Stimulated activated CD8-positive, alpha-beta memory T cell treated with anti-CD3 and anti-CD28 coated beads, Interleukin-4, amount 100 ng/mL, for 48 hours (primary cell): ENCODE measurements at regions not wholly inside any gene's neighbourhood (a gene's known extent, or its start where the extent isn't known, plus 50 kb on each side); places are given as distances from the start of the nearest gene placed in this dataset.

ENCODE experiments used
- DNase-seq: peaks from one replicate; pipeline ENCODE4 v3.0.0-alpha.2; 2020

GRCh38 chr16:86809458-86809955, 231.2 kb downstream of the FOXL1 start:
- DNase-seq = no peak

- DNase-seq = no peak
Measured at GRCh38 chr16:86810062-86810461, 231.7 kb downstream of the FOXL1 start.

GRCh38 chr16:86812363-86812970, 234.1 kb downstream of the FOXL1 start:
- DNase-seq = no peak

- no peak for DNase-seq
Measured at GRCh38 chr16:86814256-86814655, 235.9 kb downstream of the FOXL1 start.

- DNase-seq = no peak
Measured at GRCh38 chr16:86816930-86817625, 238.7 kb downstream of the FOXL1 start.

- DNase-seq = no peak
Measured at GRCh38 chr16:86818671-86819532, 240.6 kb downstream of the FOXL1 start.

GRCh38 chr16:86819533-86819892, 241.2 kb downstream of the FOXL1 start:
- no peak for DNase-seq

GRCh38 chr16:86821895-86822294, 243.5 kb downstream of the FOXL1 start:
- no peak for DNase-seq

- DNase-seq = no peak
Measured at GRCh38 chr16:86823125-86823524, 244.8 kb downstream of the FOXL1 start.

- DNase-seq = no peak
Measured at GRCh38 chr16:86823888-86824671, 245.7 kb downstream of the FOXL1 start.

- DNase-seq = no peak
Measured at GRCh38 chr16:86824751-86825296, 246.5 kb downstream of the FOXL1 start.

GRCh38 chr16:86825631-86826030, 247.3 kb downstream of the FOXL1 start:
- DNase-seq = no peak

GRCh38 chr16:86826941-86827340, 248.6 kb downstream of the FOXL1 start:
- DNase-seq = no peak

- no peak for DNase-seq
Measured at GRCh38 chr16:86827521-86827920, 249.2 kb downstream of the FOXL1 start.

- no peak for DNase-seq
Measured at GRCh38 chr16:86828202-86828601, 249.9 kb downstream of the FOXL1 start.

- no peak for DNase-seq
Measured at GRCh38 chr16:86828653-86829052, 250.3 kb downstream of the FOXL1 start.

- no peak for DNase-seq
Measured at GRCh38 chr16:86831366-86831765, 253.0 kb downstream of the FOXL1 start.

- no peak for DNase-seq
Measured at GRCh38 chr16:86833136-86833535, 254.8 kb downstream of the FOXL1 start.

GRCh38 chr16:86834451-86835035, 256.2 kb downstream of the FOXL1 start:
- DNase-seq = no peak

GRCh38 chr16:86835982-86836381, 257.6 kb downstream of the FOXL1 start:
- no peak for DNase-seq

- no peak for DNase-seq
Measured at GRCh38 chr16:86836503-86837129, 258.3 kb downstream of the FOXL1 start.

- no peak for DNase-seq
Measured at GRCh38 chr16:86843812-86844211, 265.5 kb downstream of the FOXL1 start.
